Renal cortical epithelial cell (primary cell): ENCODE measurements at regions not wholly inside any gene's neighbourhood (a gene's known extent, or its start where the extent isn't known, plus 50 kb on each side); places are given as distances from the start of the nearest gene placed in this dataset.
"Not testable (repeated sequence)": the region's sequence is repeated elsewhere in the genome, so short reads cannot be mapped to it uniquely, and the experiment has no call there.

Source experiments
- DNase-seq: peaks from one replicate; pipeline ENCODE4 v3.0.0-alpha.2; 2011; ENCODE audit warnings: low read depth

GRCh38 chrX:74180716-74181115, 123.3 kb upstream of the ZCCHC13 start:
- no peak for DNase-seq

DNA sequence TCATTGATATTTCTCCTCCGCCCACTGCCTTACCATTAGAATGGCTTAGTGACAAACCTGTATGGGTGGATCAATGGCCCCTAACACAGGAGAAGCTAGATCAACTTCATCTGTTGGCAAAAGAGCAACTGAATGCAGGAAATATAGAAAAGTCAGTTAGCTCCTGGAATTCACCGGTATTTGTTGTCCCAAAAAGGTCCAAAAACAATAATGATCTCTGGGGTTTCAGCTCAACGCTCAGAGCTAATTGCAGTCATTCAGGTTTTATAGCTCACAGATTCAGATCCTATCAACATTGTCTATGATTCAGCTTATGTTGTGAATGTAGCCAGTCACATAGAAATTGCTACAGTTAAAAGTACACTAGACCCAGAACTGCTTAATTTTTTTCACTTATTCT, 124.0 kb upstream of the ZCCHC13 start:
- peak; percentile 38 for DNase-seq

DNA sequence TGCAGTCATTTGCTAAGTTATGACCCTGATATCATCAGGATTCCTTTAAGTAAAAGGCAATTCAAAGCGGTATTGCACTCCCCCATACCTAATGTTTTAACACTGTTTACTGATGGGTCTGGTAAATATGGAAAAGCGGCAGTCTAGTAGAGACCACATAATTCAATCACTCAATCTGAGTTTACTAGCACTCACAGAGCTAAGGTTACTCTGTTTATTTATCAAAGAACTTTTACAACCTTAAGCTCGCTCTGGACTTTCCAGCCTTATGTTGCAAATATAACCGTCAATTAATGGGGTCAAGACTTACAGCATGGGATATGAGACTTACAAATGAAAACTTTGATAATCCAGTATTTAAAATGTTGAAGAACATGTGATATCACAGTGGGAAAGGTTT, 124.5 kb upstream of the ZCCHC13 start:
- peak; percentile 1 for DNase-seq

- DNase-seq: peak; percentile 88
Observed at GRCh38 chrX:74179071-74179470, 124.9 kb upstream of the ZCCHC13 start.

GRCh38 chrX:74178536-74178935, 125.4 kb upstream of the ZCCHC13 start:
- peak; percentile 1 for DNase-seq

DNA sequence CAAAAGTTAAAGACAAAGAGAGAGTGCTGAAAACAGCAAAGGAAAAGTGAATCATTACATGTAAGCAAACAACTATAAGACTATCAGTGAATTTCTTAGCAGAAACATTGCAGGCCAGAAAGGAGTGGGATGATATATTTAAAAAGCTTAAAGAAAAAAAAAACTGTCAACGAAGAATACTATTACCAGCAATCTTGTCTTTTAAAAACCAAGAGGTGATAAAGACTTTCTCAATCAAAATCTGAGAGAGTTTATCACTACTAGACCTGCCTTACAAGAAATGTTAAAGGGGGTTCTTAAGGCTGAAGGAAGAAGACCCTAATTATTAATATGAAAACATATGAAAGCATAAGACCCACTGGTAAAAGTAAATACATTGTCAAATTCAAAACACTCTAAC, 132.5 kb upstream of the ZCCHC13 start:
- DNase-seq: no peak

DNA sequence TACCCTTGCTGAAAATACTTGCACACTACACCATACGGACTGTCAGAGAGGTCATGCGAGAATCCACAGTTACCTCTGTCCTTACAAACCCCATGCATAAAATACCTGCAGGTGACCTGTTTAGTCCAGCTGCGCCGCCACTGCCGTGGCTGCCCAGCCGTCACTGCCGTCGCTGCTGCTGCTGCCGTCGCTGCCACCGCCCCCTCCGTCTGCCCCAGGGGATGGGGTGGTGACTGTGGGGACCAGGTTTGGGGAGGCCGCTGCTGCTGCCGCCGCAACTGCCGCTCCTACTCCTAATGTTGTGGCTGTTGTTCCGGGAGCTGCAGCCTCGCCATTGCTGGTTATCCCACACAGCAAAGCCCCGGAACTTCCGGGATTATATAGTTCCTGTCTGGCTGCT, 141.8 kb upstream of the ZCCHC13 start:
- DNase-seq: no peak

DNA sequence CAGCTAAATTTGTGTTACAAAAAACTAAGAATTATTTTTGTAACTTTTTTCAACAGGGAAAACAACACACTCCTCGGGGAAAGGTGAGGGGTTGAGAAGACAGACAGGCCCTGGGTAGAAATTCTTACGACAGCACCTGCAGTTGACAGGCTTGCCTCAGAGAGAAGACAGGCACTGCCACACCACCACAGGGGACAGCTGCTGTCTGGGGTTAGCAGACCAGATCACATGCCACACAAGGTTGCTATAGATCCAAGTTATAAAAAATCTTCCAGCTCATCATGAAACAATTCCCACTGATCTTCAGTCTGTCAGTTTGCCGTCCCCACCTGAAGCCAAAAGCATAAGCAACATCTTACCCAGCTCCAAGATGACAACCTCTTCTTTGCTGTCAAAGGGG, 143.2 kb upstream of the ZCCHC13 start:
- DNase-seq: no peak

DNA sequence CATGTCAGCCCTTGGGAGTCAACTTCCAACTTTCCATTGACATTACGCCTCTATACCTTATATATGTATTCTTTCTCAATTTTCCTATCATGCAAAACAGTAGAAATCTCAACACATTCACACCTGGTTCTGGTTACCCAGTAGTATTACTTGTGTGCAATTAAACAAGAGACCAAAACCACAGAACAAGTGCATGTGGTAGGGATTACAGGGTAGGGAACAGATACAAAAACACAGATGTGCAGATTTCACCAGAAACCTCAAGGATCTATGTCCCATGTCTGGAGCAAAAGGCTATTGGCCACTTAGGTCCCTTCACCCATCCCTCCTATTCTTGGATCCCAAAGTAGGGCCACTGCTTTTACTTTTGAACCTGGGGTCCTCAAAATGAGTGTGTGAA, 143.6 kb upstream of the ZCCHC13 start:
- DNase-seq: no peak

GRCh38 chrX:74147439-74147838, 156.5 kb upstream of the ZCCHC13 start:
- DNase-seq: no peak

DNA sequence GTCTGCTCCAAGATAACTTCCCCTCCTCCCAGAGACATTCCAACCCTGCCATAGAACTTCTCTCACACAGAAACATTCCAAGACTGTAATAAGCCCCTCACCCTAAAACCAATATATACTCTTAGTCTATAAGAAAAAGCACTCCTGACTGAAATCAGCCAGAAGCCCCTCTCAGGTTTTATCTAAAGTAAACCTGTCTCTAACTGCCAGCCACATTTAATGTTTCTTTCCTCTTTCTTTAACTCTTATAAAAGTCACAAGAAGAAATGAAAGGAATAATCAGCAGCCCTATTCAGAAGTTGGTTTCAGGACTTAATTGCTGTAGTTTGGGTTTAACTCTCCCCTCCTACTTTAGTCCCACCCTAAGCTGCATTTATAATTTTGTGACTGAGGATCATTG, 165.0 kb upstream of the ZCCHC13 start:
- no peak for DNase-seq

- DNase-seq: peak; percentile 58
Observed at GRCh38 chrX:74133156-74133796, 170.7 kb upstream of the ZCCHC13 start.

GRCh38 chrX:74132280-74132679, 171.7 kb upstream of the ZCCHC13 start:
- DNase-seq: no peak

DNA sequence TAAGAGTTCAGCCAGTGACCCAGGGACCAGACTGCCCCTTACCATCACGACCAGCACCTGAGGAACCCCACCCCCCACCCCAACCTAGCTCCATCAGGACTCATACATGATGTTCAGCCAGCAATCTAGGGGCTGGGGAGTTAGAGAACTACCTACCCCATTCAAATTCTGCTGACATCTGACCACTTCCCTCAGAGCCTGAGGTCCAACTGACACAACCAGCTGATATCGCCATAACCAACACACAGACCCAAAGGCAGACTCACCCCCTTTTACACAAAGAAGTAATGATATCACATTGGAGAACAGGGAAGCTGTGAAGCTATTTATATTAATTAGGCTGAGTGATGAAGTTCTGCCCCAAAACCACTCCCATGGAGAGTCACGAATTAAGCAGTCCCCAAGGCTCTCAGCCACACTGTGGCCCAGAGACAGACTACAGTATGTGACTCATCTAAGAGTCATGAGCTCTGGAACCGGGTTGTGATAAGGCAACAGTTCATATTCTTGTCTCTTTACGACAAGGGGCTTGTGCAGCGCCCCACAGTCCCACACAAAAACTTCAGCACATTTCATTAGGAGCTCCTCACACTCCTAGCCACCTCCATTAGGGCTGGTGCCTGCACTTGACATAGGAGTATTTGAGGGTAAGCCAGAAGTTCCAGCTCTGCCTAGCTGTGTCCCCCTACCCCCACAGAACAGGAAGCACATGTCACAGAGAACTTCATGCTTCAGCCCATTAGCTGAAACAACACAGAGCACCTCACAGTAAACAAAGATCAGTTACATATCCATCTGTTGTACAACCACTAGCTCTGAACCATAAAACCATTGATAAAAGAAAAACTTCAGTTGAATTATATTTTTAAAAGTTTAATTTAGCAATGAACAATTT, 184.7 kb upstream of the ZCCHC13 start:
- peak; percentile 45 for DNase-seq

DNA sequence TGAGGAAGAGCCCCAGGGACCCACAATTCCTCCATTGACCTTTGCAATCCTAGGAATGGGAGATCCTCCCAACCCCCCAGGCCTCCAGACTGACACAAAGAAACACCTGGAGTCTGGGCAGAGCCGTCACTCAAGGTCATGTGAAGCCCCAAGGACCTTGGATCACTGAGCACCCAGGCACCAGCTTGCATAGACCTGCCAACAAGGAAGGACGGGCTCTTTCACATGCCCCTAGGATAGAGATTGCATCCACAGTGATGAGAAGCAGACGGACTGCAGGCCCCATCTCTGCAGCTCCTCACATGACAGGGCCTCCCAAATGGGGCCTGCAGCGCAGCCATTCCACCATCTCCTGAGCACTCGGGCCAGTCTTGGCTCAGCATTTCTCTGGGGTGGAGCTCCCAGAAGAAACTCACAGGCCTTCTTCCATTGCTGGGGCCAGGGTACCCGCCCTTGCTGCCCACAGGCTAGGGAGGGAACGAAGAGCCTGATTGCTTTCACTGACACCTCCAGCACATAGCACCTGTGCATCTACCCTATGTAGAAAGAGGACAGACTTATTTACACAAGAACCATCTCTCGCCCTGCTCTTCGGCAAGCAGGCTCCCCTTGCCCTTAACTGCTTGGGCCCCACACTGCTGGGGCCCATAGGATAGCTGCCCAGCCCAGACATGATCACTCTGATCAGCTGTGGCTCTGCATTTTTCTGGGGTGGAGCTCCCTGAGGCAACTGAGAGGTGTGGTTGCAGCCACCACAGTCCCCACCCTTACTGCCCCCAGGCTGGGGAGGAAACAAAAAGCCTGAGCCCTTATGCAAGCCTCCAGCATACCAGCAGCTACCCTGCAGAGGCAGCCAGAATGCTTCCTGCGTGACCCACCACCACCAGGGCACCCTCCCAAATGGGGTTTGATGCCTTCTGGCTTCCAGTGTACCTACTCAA, 185.7 kb upstream of the ZCCHC13 start:
- no peak for DNase-seq

GRCh38 chrX:74111245-74111644, 192.7 kb upstream of the ZCCHC13 start:
- DNase-seq: no peak

DNA sequence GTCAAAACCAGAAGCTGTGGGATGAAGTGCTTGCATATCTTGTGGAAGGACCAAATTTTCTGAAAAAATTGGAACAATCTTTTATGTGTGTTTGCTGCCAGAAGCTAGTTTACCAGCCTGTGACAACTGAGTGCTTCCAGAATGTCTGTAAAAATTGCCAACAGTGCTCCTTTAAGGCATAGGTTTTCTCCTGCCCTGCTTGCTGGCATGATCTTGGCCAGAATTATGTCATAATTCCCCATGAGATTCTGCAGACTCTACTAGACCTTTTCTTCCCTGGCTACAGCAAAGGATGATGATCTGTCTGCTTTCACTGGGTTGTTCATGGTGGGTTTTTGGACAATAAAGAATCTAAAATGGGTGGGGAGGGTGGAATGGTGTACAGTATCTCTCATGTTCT, 196.3 kb upstream of the ZCCHC13 start:
- no peak for DNase-seq

- DNase-seq: no peak
Observed at GRCh38 chrX:74104356-74105015, 199.5 kb upstream of the ZCCHC13 start.

DNA sequence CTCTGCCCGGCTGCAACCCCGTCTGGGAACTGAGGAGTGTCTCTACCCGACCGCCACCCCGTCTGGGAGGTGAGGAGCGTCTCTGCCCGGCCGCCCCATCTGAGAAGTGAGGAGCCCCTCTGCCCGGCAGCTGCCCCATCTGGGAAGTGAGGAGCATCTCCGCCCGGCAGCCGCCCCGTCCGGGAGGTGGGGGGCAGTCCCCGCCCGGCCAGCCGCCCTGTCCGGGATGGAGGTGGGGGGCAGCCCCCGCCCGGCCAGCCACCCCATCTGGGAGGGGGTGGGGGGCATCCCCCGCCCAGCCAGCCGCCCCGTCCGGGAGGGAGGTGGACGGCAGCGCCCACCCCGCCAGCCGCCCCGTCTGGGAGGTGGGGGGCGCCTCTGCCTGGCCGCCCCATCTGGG, 205.6 kb upstream of the ZCCHC13 start:
- DNase-seq: not testable (repeated sequence)

DNA sequence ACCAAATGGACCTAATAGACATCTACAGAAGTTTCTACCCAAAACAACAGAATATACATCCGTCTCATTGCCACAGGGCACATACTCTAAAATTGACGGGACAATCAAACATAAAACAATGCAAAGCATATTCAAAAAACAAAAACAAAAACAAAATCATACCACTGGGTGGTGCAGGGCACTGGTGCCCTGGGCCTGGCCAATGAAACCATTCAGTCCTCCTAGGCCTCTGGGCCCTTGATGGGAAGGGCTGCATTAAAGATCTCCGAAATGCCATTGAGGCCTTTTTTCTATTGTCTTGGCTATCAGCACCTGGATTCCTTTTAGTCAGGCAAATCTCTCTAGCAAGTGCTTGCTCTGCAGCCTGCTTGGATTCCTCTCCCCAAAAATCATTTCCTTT, 213.9 kb upstream of the ZCCHC13 start:
- DNase-seq: no peak

DNA sequence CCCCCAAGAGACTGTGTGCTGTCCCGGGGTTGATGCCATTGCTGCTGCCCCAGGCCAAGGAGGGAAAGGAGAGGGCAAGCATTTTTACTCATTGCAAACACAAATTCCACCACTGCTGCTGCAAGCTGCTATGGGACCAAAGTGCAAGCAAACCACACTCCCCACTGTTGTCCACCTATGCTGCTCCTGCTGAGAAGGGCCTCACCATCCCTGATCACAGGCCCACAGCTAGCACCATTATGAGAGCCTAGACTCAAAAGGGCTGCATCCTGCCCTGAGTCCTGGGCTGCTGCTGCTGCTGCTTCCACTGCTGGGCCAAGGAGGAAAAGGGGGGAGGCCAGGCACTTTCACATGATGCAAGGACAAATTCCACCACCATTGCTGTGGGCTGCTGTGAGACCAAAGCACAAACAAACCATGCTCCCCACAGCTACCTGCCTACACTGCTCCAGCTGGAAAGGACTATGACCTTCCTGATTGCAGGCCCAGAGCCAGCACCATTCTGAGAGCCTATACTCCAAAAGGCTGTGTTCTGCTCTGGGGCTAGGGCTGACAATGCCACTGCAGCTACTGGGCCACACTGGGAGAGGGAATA, 218.2 kb upstream of the ZCCHC13 start:
- no peak for DNase-seq
